WERI-Rb-1 (cell line): ENCODE measurements at regions not wholly inside any gene's neighbourhood (a gene's known extent, or its start where the extent isn't known, plus 50 kb on each side); places are given as distances from the start of the nearest gene placed in this dataset.

Experiments
- DNase-seq: peaks from one replicate; pipeline ENCODE4 v3.0.0-alpha.2; 2020
- H3K27ac ChIP-seq: fragments of 250-450 bp; sonication (Bioruptor Pico); 2 replicates; pipeline ENCODE4 v1.5.1; 2020; ENCODE audit warnings: mild to moderate bottlenecking, moderate library complexity
- H3K27me3 ChIP-seq: fragments of 250-450 bp; sonication (Bioruptor Pico); 2 replicates; pipeline ENCODE4 v1.5.1; 2021; ENCODE audit warnings: mild to moderate bottlenecking, low read depth, moderate library complexity; ENCODE audit not compliant: insufficient read depth, severe bottlenecking
- H3K36me3 ChIP-seq: fragments of 250-450 bp; sonication (Bioruptor Pico); 2 replicates; pipeline ENCODE4 v1.5.1; 2020; ENCODE audit warnings: mild to moderate bottlenecking, moderate library complexity
- H3K4me3 ChIP-seq: 2 replicates; pipeline ENCODE4 v1.5.1; 2011; ENCODE audit warnings: low read depth, mild to moderate bottlenecking, control low read depth, low read length
- H3K9me3 ChIP-seq: fragments of 250-450 bp; sonication (Bioruptor Pico); 2 replicates; pipeline ENCODE4 v1.5.1; 2021; ENCODE audit warnings: mild to moderate bottlenecking, moderate library complexity; ENCODE audit not compliant: severe bottlenecking
- CTCF ChIP-seq: IDR thresholded peaks from 2 replicates; pipeline ENCODE4 v1.5.1; 2011; ENCODE audit warnings: low read depth, mild to moderate bottlenecking, control low read depth, inconsistent platforms, low read length

- Histone ChIP-seq H3K4me3 (no peak overlapping the region), H3K9me3 (no peaks in the 10 kb centered on the region), H3K36me3 (no peaks in the 10 kb centered on the region), H3K27ac (no peak overlapping the region), H3K27me3 (peaks cover 50% of the 10 kb centered on the region)
- TF ChIP-seq CTCF, result no peak
- DNase-seq, result no peak
Observed at GRCh38 chr3:182575941-182576340, 217.4 kb upstream of the ATP11B start.

- DNase-seq, result no peak
- H3K9me3 ChIP-seq, result peaks cover 3% of the 10 kb centered on the region
- H3K27ac ChIP-seq, result no peak overlapping the region
- TF ChIP-seq CTCF, result no peak
- H3K4me3 ChIP-seq, result no peak overlapping the region
- H3K36me3 ChIP-seq, result no peaks in the 10 kb centered on the region
- peaks cover 48% of the 10 kb centered on the region for H3K27me3 ChIP-seq
Observed at GRCh38 chr3:182583545-182583944, 209.8 kb upstream of the ATP11B start.

GRCh38 chr3:182585532-182586150 is 207.7 kb upstream of the ATP11B start:
- TF ChIP-seq CTCF, result no peak
- H3K4me3 ChIP-seq, result no peak overlapping the region
- no peak for DNase-seq

GRCh38 chr3:182592747-182593146 is 200.6 kb upstream of the ATP11B start:
- no peak for DNase-seq
- TF ChIP-seq CTCF, result no peak
- H3K9me3 ChIP-seq, result no peaks in the 10 kb centered on the region
- H3K27me3 ChIP-seq, result peaks cover 55% of the 10 kb centered on the region
- H3K4me3 ChIP-seq, result no peak overlapping the region
- H3K36me3 ChIP-seq, result no peaks in the 10 kb centered on the region
- H3K27ac ChIP-seq, result no peak overlapping the region

More at GRCh38 chr3:182585532-182586150, 207.7 kb upstream of the ATP11B start:
- Histone ChIP-seq H3K27ac (no peak overlapping the region), H3K36me3 (no peaks in the 10 kb centered on the region), H3K9me3 (peaks cover 3% of the 10 kb centered on the region), H3K27me3 (peaks cover 31% of the 10 kb centered on the region)

- no peak overlapping the region for H3K27ac ChIP-seq
- H3K4me3 ChIP-seq, result no peak overlapping the region
- DNase-seq, result no peak
- H3K27me3 ChIP-seq, result peaks cover 82% of the 10 kb centered on the region
- H3K36me3 ChIP-seq, result no peaks in the 10 kb centered on the region
- no peaks in the 10 kb centered on the region for H3K9me3 ChIP-seq
- no peak for TF ChIP-seq CTCF
Observed at GRCh38 chr3:182596676-182597410, 196.5 kb upstream of the ATP11B start.
